Left renal cortex interstitium (tissue), 4 donors: ENCODE measurements at regions not wholly inside any gene's neighbourhood (a gene's known extent, or its start where the extent isn't known, plus 50 kb on each side); places are given as distances from the start of the nearest gene placed in this dataset.
A peak's percentile ranks its signal among the peaks of the same experiment; 100 is the strongest.
"Not testable (repeated sequence)": the region's sequence is repeated elsewhere in the genome, so short reads cannot be mapped to it uniquely, and the experiment has no call there.

ENCODE experiments used
- DNase-seq, 4 donors: peaks; one replicate each; pipeline ENCODE4 v3.0.0-alpha.2; 2013; ENCODE audit warnings: low read depth in 4 of 4, low spot score in 2 of 4, missing footprints in 1 of 4

DNA sequence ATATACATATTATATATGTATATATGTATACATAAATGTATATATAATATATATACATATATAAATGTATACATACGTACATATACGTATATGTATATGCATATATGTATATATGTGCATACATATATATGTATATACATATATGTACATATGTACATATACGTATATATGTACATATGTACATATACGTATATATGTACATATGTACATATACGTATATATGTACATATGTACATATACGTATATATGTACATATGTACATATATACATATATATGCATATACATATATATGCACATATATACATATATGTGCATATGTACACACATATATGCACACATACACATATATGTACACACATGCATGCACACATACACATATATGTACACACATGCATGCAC is 627.3 kb upstream of the LRRTM1 start:
- DNase-seq, result not testable (repeated sequence)

DNA sequence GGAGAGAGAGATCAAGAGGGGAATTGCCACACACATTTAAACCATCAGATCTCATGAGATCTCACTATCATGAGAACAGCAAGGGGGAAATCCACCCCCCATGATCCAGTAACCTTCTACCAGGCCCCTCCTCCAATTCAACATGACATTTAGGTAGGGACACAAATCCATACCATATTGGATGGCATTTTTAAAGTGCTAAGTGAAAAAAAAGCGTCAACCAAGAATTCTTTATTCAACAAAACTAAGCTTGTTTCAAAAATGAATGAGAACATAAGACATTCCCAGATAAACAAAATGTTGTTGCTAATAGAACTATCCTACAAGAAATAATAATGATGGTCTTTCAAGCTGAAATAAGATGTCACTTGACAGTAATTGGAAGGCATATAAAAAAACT is 626.2 kb upstream of the LRRTM1 start:
- DNase-seq, result no peak

DNA sequence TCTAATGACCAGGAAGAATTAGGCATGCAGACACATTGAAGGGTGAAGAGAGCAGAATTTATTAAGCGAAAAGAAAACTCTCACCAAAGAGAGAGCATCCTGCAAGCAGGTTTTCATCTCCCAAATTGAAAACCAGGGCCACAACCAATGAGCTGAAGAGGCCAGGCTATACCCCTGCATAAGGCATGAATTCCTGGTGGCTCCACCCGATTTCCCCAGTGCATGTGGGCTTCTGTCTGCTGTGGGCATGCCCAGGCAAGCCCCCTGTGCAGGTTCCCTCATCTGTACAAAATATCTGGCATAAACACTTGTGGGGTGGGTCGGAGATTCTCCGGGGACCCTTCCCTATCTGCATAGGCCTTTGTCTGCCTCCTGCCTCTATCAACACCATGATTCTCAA is 621.6 kb upstream of the LRRTM1 start:
- DNase-seq, result no peak

DNA sequence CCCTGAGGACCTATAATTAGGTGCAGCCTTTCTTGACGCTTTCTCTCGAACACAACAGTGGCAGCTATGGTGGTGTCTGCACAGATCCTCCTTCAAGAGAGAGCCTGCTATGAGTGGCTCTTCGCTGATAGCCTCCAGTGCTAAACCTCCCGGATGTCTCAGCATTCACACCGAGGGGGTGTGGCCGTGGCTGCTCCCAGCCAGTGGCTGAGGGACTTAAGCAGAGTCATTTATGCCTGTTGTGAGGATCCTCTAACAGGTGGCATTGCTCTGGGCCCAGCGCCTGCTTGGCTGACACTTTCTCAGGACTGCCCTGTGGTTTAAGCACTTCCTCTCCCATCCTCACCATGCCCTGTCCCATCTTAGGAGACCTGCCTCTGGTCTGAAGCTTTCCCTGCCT is 592.0 kb upstream of the LRRTM1 start:
- no peak for DNase-seq

DNA sequence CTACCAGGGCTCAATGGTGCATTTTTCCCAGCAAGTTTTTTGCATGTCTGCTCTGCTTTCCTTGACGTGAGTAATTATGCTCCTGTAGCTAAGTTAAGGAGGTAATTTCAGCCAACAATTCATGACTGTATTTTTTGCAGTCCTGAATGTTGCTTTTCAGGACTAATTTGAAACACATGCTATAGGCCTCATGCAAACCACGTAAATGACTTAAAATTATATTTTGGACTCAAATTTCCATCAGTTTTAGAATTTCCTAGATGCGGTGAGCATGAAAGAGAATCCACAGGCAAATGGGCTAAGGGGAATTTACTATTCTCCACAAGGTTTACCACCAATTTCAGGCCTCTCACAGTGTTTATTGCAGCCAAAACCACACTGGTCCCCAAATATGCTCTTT is 589.9 kb upstream of the LRRTM1 start:
- no peak for DNase-seq

DNA sequence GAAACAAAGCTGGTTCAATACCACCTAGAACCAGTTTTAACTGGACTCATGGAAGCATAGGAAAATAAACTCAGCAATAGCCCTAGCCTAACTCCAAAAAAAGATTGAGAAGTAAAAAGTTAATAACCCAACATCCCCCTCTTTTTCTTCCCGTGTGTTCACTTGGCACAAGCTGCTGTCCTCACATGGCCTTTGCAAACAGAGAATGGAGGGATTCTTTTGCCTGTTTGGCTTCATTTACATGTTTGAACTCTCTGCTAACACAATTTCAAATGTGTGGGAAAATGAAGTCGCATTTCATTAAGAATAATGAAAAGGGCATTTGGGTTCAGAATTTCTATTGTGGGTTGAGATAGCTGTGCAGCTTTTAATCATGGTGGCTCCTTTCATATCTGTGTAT is 589.2 kb upstream of the LRRTM1 start:
- no peak for DNase-seq

DNA sequence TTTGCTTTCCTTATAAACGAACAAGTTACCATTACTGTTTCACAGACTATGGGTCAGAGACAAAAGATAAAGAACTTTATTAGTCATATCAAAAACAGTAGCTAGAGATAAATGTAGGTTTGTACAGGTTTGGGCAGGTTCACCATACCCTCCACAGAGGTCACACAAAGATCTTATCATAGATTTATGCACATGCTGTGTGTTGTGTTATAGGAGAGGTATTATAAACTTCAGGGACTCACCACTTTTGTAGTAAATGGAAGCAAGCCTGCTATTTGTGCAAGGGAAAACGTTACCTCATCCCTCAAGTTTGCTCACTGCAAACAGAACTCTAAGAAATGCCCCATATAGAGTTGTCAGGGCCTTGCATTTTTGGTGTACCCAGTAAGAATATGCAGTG is 584.5 kb upstream of the LRRTM1 start:
- no peak for DNase-seq

DNA sequence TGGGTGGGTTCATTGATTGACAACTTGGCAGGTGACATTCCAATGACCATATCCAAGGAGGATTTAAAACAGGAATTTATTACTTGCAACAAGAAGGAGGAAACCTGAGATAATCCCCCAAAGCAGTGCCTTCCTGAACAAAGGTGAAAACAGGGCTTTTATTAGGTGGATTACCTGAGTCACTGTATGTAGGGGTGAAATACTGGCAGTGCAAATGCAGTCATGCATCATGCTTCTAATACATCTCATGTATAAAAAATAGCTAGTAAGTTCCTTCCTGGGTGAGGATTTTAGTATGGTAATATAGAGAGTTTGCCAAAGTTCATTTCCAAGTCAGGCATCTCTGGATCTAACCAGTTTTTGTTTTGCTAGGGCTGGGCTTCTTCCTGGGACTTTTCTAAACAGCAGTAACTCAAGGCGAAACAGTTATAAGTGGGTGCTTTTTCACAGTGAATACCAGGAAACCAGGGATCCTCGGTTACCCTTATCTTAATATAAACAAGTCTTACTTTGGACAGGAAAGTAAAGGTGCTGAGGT is 583.4 kb upstream of the LRRTM1 start:
- DNase-seq, result peak in 3 of 4 donors; percentile 9 to 23 (median 11)

DNA sequence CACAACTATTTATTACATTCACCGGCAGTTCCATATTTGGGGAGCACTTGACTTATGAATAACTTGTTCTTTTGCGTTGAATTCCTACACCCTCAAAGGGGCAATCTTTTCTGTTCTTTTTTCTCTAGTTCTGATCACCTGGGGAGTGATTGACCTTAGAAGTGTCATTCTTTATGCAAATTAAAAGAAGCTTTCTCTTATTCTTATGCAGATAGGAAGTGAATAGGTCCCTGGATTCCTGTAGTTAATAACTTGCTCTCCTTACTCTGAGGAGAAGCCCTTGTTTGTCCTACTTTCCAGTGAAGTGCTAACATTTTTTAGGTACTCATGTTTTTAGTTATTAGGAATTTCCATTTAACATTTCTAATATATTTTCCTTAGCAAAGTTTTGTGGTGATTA is 569.8 kb upstream of the LRRTM1 start:
- no peak for DNase-seq

DNA sequence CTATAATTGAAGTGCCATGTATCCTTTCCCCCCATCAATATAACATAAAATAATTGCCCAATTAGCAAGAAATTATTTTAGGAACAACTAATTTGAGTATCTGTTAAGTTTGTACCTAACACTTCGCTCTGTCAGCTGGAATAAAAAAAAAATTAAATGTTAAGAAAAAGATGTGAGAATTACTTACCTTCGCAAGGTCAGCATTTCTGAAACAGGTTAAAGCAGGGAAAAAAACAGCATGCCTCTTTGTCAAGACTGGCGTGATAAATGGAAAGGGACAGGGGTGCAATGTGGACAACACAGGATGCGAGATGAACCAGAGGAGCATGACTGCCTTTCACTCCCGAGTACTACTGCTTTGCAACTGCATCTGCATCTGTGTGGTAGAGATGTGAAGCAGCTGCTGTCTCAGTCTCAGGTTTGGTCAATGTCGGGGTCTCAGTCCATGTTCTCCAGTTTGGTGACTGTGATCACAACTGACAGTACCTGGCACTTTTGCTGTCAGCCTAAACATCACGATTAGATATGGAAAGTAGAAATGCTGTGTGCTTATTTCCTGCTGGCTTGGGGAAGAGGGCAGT is 565.4 kb upstream of the LRRTM1 start:
- no peak for DNase-seq

DNA sequence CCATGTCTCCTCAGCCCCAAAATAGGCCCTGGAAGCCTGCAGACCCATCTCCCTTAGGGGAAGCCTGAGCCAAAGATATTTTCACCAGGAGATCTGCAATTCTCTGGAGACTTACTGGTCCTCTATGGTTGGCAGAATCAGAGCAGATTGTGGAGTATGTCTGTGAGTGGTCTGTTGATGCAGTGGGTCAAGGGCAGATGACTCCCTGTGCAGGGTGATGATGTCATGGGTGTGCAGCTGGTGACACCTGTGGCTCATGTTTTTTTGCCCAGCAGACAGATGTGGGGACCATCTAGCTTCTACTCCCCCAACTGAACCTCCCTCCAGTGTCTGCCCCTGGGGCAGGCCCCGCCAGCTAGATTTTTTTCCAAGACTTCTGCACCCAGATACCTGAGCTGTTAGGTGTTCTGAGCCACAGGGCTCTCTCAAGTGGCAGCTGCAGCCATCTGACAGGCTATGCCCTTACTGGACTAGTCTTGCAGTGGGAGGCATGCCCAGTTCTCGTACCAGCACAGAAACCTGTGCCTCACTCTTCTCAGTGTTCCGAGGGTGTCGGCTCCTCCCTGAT is 558.7 kb upstream of the LRRTM1 start:
- DNase-seq, result no peak

DNA sequence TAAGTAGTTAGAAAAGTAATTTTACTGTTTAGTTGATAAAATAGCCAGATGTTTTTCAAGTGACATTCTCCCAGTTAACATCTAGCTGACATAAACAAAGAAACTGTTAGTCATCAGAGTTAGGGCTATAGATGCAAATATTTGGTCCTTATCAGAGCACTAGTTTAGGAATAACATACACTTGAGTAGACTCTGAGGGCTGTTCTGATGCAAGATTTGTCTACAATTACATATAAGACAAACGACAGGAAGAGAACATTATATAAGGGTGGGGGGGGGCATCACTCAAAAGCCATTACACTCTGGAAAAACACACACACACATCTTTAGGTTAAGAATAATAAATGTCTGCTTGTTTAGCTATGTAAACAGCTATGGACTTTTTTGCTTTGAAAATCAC is 554.4 kb upstream of the LRRTM1 start:
- no peak for DNase-seq

DNA sequence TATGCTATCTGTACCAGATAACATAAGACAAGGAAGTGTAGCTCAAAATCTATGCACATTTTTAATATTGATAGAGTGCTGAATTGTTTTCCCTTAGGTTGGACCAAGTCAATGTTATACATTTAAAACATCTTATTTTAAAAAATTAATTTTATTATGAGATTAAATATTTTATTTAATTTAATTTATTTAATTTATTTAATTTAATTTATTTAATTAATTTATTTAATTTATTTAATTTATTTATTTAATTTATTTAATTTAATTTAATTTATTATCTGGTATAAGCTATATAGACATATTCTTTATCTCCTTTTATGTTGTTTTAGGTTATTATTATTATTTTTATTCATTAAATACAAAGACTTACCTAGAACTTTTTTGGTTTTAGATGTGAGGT is 551.7 kb upstream of the LRRTM1 start:
- no peak for DNase-seq

DNA sequence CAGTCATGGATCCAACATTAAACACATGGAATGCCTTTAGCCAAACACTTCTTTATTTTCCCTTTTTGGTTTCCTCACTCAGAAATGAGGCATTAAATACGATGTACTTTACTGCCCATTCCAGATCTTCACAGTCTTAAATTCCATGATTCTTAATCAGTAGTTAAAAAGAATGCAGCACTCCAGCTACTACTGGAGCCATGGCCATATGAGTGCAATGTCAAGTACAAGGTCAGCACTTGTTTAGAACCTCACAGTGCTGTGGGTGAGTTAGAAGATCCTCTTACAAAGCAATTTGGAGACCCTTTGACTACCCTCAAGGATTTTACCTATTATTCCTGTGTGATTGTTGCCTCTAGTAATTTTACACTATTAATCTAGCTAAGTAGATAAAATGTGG is 550.3 kb upstream of the LRRTM1 start:
- no peak for DNase-seq

DNA sequence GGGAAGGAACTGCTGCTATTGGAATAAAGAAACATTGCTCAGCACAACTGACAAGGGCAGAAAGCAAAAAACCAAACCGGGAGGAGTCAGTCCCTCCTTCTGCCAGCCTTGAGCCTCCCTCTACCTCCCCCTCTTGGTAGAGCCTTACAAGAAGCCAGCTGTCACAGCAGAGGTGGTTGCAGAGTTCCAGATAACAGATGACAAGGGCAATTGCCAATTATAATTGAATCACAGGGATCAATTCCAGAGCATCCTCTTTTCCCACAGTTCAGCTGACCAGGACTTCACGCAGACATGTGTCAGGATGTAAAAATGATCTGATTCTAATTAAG is 548.2 kb upstream of the LRRTM1 start:
- no peak for DNase-seq

DNA sequence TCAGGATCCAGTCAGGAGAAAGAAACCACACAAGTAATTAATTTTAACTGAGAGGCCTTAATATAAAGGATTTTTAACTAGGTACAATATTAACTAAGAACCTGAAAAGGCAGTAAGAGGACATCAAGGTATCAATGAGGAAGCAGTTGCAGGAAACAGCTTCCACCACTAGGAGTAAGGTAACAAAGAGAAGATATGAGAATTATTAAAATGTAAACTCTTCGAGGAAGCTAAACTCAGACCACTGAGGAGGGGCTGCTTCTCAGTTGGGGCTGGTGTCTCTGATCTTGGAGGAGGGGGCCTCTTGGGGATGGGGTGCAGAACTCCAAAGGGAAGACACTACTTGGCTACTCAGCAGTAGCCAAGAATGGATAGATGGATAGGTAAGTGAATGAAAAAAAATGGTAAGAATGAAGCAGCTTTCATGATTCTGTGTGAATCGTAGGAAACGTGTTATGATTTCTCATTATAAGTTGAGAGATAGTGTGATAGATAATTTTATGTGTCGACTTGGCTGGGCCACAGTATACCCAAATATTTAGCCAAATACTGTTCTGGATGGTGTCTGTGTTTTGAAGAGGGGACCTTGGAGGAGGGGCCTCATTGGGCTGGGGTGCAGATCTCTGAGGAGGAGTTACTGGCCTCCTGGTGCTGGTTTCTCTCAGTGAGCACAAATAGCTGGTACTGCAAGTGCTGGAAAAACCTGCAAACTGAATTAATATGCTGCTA is 547.7 kb upstream of the LRRTM1 start:
- DNase-seq, result no peak

DNA sequence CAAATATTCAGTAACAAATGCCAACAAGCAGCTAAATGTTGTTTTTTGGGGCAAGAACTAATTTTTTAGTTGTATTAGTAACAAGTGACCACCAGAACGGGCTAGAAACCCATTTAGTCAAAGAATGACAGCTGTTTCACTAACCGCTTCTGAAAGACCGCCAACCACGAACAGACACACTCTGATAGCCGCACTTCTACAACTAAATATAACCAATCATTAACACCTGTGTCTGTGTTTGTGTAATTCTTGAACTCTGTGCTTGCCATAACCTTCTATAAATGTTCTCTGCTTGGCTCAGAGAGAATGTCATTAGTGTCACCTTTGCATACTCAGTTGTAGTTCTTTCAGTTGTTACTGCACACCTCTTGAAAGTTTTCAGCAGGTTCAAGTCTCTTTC is 526.3 kb upstream of the LRRTM1 start:
- no peak for DNase-seq

DNA sequence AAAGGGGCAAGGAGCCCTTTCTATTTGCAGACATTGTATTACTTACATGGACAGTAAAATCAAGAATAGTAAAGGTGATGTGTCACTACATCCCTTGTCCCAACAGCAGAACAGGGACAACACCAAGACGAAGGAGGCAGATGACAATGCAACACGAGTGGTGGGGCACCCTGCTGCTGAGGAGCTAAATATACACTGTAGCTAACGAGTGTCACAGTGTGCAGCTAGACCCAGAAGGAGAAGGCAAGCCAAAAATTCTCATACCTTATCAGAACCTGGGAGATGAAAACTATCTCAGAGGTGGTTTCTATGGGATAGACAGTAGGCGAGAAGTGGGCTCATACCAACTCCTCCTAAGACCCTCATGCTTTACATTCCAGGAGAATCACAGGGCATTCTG is 518.4 kb upstream of the LRRTM1 start:
- no peak for DNase-seq

DNA sequence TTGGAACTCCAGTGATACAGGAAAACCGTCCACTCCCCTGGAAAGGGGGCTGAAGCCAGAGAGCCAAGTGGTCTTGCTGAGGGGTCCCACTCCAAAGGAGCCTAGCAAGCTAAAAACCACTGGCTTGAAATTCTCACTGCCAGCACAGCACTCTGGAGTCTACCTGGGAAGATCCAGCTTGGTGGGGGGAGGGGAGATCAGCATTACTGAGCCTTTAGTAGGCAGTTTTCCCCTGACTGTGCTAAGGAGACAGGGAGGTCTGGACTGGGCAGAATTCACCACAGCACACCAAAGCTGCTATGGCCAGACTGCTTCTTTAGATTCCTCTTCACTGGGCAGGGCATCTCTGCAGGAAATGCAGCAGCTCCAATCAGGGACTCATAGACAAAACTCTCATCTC is 510.7 kb upstream of the LRRTM1 start:
- DNase-seq, result no peak

DNA sequence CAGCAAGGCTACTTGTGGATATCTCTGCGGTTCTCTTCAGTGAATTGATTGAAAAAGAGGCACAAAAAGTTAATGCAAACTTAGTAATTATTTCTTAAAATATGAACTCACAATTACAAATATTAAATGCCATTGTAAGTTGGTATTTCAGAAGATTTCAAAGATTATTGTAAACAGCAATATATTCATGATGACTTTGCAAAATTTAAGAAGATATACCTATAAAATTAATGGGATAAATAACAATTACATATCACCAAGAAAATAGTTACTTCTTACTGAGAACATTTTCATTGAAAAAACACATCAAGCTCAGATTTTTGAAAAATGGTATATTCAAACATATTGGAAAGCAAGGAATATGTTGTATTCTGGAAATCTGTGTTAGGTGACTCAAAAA is 482.0 kb upstream of the LRRTM1 start:
- DNase-seq, result no peak

DNA sequence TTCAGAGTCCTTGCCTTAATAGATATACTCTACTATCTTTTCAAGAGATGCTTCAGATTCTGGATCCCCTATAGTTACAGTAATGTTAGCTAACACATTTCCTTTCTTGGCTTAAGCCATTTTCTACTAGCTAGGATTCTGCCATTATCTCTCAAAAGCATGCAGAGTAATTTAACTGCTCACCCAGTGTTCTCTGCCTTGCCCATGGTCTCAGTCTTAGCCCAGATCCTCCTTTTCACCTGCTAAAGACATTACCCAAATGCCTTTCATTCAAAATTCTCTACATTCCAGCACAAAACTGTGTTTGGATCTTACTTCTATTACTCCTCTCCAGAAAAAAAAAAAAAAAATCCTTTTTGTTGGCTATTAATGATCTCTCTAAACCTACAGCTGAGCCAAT is 474.2 kb upstream of the LRRTM1 start:
- no peak for DNase-seq

DNA sequence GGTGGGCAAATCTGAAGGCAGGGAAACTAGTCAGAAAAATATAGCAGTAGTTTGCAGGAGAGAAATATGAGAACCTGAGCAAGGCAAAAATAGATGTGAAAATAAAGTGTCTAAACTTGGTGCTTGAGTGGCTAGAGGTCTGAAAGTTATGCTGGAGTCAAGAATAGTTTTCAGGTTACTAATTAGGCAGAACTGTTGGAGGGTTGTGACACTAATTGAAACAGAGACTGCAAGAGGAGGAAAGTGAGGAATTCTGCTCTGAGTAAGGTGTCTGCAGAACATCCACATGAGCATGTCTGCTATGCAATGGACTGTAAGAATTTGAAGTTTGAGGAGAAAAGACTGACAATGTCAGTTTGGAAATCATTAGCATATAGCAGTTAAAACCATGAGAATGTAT is 444.0 kb upstream of the LRRTM1 start:
- no peak for DNase-seq
